ENCODE measurements at regions not wholly inside any gene's neighbourhood (a gene's known extent, or its start where the extent isn't known, plus 50 kb on each side); places are given as distances from the start of the nearest gene placed in this dataset.

DNA sequence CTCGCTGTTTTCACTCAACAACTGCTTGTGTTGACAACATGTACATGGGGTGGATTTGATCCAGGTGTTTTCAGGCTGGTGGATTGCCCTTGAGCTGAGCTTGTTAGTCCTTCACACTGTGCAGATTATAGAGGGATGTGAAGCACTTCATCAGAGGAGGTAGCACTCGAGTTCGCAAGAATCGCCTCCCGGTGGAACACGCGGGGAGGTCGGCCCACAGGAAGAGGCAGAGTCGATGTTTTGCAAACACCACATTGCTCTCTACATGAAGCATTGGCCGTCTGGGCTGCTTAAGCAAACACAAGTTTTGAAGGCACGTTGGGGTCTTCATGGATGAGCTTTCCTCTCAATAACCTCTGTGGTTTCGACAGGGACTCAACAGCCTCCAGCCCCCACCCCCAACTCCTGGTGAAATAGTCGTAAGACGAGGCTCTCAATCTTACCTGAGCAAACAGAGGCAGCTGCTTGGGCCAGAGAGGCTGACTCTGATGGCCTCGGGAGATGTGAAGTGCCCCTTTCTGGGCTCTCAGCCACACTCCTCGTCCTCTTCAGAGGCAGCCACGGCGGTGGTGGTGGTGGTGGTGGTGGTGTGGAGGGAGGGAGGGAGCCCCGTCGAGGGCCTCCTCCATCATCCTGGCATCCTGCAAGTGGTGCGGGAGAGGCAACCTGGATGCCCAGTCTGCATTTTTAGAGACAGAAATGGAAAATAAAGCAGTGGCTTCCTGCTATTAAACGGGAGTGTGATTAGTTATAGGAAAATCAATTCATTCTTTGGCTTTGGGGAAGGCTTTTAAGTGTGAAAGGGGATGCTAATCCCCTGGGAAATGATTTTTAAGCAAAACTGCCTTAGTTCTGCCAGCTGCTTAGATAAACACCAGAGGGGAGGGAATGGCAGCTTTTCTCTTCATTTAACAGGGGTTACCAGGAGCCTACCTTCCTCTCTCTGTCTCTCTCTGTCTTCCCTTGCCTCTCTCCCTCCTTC is 552.5 kb upstream of the EEF2KMT start:
- intact Hi-C loops (cut with DNase I; ENCODE audit: low total_unique reads) = loop anchor here (5.0 kb wide), 1 partner anchor 642 kb away; no protein-coding TSS in a partner anchor
- no peak overlapping the region for H3K4me3 ChIP-seq
- no peaks in the 10 kb centered on the region for H3K9me3 ChIP-seq
- no peak overlapping the region for H3K27ac ChIP-seq
- TF ChIP-seq POLR2A (IDR thresholded peaks at IDR 0.05) = no peak
- TF ChIP-seq CTCF (IDR thresholded peaks at IDR 0.05) = no peak
- TF ChIP-seq POLR2AphosphoS5 (IDR thresholded peaks at IDR 0.05) = no peak
- H3K27me3 ChIP-seq = peaks cover 0 to 10% of the 10 kb centered on the region in 2 donors
- H3K4me1 ChIP-seq = no peaks in the 10 kb centered on the region
- DNase-seq (ENCODE audit: low spot score in 2 of 2) = no peak
- H3K36me3 ChIP-seq = no peaks in the 10 kb centered on the region

- peaks cover 0 to 10% of the 10 kb centered on the region in 2 donors for H3K27me3 ChIP-seq
- no peaks in the 10 kb centered on the region for H3K36me3 ChIP-seq
- H3K27ac ChIP-seq = no peak overlapping the region
- no peak overlapping the region for H3K4me3 ChIP-seq
- no peaks in the 10 kb centered on the region for H3K4me1 ChIP-seq
- no peak for DNase-seq (ENCODE audit: low spot score in 2 of 2)
- intact Hi-C loops (cut with DNase I; ENCODE audit: low total_unique reads) = no loop called here
- no peaks in the 10 kb centered on the region for H3K9me3 ChIP-seq
- TF ChIP-seq CTCF (IDR thresholded peaks at IDR 0.05) = no peak
- no peak for TF ChIP-seq POLR2A (IDR thresholded peaks at IDR 0.05)
- TF ChIP-seq POLR2AphosphoS5 (IDR thresholded peaks at IDR 0.05) = no peak
These were observed 549.5 kb upstream of the EEF2KMT start for GRCh38 chr16:5647051-5647450.

GRCh38 chr16:5643855-5644531 is 546.4 kb upstream of the EEF2KMT start:
- TF ChIP-seq CTCF (IDR thresholded peaks at IDR 0.05) = no peak
- TF ChIP-seq POLR2AphosphoS5 (IDR thresholded peaks at IDR 0.05) = no peak
- no peak for TF ChIP-seq POLR2A (IDR thresholded peaks at IDR 0.05)
- Histone ChIP-seq H3K4me1 (no peaks in the 10 kb centered on the region), H3K27me3 (peaks cover 0 to 4% of the 10 kb centered on the region in 2 donors), H3K36me3 (no peaks in the 10 kb centered on the region), H3K4me3 (no peak overlapping the region), H3K9me3 (no peaks in the 10 kb centered on the region), H3K27ac (no peak overlapping the region)
- no peak for DNase-seq (ENCODE audit: low spot score in 2 of 2)
- intact Hi-C loops (cut with DNase I; ENCODE audit: low total_unique reads) = no loop called here

GRCh38 chr16:5642436-5642835 is 544.8 kb upstream of the EEF2KMT start:
- intact Hi-C loops (cut with DNase I; ENCODE audit: low total_unique reads) = no loop called here
- Histone ChIP-seq H3K9me3 (no peaks in the 10 kb centered on the region), H3K36me3 (no peaks in the 10 kb centered on the region), H3K27ac (no peak overlapping the region), H3K4me3 (no peak overlapping the region), H3K27me3 (no peaks in the 10 kb centered on the region), H3K4me1 (no peaks in the 10 kb centered on the region)
- DNase-seq (ENCODE audit: low spot score in 2 of 2) = no peak
- TF ChIP-seq POLR2AphosphoS5 (IDR thresholded peaks at IDR 0.05) = no peak
- no peak for TF ChIP-seq CTCF (IDR thresholded peaks at IDR 0.05)
- no peak for TF ChIP-seq POLR2A (IDR thresholded peaks at IDR 0.05)

DNA sequence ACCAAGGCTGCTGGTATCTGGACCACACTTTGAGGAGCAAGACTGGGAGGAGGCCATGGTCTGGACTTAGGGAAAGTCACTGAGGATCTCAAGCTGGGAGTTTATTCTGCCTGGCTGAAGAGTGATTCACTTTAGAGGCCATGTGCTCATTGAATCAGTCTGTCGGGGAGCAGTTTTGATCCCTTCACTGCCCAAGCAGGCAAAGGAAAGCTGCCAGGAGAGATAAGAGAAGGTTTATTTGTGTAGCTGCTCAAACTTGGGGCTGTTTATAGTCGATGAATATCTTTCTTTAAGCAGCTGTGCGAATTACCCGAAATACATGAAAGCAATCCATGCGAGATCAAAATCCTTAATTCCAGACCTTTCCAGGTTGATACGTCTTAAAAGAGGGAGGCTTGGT is 544.4 kb upstream of the EEF2KMT start:
- Histone ChIP-seq H3K4me3 (no peak overlapping the region), H3K27me3 (no peaks in the 10 kb centered on the region), H3K36me3 (no peaks in the 10 kb centered on the region), H3K9me3 (no peaks in the 10 kb centered on the region), H3K4me1 (no peaks in the 10 kb centered on the region), H3K27ac (no peak overlapping the region)
- intact Hi-C loops (cut with DNase I; ENCODE audit: low total_unique reads) = no loop called here
- DNase-seq (ENCODE audit: low spot score in 2 of 2) = no peak
- TF ChIP-seq POLR2AphosphoS5 (IDR thresholded peaks at IDR 0.05) = no peak

Measured in breast epithelium (tissue), 4 donors.